HG02970 (cell line): ENCODE measurements at regions not wholly inside any gene's neighbourhood (a gene's known extent, or its start where the extent isn't known, plus 50 kb on each side); places are given as distances from the start of the nearest gene placed in this dataset.
"Not testable (repeated sequence)": the region's sequence is repeated elsewhere in the genome, so short reads cannot be mapped to it uniquely, and the experiment has no call there.

Experiments
- ATAC-seq: cut with Tn5 transposase; IDR thresholded peaks from one replicate; pipeline ENCODE4 v1.9.1; 2021; ENCODE audit warnings: mild to moderate bottlenecking, moderate library complexity, moderate number of reproducible peaks; ENCODE audit not compliant: unreplicated experiment, low FRiP score

DNA sequence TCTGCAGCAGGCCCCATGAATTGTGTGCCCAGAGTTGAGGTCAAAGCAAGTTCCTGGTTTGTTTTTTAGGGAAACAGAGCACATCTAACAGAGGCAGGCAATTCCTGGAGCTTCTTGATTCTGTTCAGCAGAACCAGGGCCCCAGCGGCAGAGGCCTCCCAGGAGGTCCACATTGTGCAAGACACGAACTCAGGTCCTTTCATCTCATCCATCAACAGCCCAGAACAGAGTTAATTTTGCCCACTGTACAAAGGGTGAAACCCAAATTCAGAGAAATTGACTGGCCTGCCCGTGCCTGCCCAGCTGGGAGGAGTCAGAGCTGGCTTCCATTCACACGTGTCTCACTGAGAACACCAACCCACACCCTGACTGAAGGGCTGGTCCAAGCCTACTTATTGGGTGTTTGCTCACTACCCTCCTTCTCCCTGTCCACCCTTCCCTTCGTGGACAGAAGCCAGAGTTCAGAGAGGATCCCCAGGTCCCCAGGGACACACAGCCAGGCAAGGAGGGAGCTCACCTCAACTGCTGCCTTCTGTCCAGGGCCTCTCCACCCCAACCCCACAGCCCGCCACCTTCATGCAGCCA, 607.1 kb downstream of the TBC1D22A start:
- ATAC-seq, result no peak

DNA sequence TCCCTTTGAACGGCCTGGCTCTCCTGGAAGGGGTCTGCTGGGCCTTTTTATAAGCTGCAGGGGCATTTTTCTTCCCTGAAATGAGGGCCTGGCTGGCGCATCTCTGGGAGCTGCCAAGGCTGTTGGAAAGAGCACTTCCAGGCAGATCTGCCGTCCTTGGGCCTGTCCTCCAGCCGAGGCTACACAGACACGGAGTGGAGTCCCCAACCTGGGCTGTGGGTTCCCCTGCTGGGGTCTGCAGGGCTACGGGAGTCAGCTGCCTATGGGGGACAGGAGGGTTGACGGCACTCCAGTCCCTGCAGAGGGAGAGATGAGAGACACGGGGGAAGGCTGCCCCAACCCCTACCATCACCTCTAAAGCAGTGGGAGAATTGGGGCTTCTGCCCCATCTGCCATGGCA, 606.6 kb downstream of the TBC1D22A start:
- ATAC-seq, result no peak

DNA sequence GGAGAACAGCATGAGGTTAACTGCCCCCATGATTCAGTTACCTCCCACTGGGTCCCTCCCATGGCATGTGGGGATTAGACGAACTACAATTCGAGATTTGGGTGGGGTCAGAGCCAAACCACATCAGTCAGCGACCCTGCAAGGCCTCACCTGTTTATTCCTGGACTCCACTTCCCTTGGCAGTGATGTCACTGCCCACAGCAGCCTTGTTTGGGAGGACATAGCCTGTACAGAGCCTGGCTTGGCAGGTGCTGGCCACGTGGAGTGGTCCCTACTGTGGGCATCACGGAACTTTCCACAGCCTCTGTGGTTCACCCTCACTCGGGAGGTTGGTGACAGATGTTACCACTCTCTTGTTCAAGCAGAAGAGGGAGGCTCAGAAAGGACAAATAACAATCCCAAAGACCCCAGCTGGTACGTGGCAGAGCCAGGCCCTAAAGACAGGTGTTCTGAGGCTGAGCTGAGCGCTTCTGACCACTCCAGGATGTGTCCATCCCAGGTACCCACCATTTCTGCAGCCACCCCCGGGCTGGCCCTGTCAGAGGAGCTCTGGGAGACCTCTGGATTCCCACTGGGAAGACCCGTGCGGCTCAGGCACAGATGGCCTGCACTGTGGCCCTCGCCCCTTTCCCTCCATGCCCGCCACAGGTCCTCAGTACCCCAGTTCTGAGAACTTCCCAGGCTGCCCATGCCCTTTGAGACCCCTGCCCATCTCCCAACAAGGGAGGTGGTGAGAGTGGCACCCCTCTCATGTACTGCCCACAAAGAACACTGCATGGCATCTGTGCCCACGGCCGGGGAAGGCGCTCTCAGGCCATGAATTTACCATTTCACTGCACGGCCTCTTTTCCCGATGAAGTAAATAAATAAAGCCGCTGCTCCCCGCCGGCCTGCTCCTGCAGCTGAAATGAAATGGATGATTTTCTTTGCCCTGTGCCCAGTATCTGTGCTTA, 605.8 kb downstream of the TBC1D22A start:
- ATAC-seq, result no peak

DNA sequence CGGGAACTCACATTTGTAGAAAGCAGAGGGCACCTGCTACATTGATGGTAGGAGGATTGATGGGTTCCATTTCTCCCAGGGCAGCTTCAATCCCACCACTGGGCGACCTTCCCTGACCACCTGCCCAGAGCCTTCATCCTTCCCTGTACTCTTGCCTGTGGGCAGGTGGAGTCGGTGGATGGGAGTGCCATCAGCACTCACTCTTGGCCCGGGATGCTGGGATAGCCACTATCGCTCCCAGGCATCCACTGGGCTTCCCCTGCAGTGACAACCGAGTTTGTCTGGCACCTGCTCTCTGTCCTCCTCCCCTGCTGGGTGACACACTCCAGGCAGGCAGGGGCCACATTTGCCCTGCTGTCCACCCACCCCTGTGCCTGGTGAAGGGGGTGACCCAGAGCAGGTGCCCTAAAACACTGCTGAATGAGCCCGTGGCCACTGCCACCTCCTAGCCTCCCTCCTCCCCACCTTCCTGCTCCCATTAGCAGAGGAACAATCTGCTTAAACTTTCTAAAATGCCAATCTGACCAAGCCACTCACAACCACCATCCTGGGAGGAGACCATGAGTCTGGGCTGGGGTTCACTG, 604.7 kb downstream of the TBC1D22A start:
- no peak for ATAC-seq

DNA sequence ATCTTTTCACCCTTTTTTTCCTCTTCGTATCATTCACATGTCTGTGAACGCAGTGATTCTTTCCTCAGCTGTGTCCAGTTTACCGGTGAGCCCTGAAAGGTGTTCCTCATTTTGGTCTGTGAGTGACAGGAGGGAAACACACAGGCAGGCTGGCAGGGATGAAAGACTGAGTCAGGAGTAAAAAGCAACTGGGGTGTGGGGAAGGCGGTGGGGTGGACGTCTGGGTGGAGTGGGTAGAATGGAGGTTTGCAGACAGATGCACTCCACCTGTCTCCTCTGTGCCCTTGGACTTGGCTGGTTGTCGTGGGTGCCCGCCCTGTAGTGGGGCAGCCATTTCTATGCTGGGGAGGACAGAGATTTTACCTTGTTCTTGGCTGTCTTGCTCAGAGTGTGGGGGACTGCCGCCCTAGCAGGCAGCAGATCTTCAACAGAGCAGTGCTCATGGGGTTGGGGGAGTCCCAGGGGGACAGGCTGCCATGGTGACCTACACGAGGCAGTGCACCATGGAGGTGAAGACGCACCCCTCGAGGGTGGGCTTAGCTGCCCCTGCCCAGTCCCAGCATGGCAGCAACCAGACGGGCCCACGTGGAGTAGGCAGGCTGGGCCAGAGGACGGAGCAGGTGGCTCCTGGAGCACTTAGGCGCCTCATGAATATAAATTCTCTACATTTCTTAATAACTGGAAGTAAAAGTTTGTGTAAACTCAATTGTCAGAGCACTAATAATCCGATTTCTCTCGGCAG, 603.7 kb downstream of the TBC1D22A start:
- ATAC-seq, result no peak

DNA sequence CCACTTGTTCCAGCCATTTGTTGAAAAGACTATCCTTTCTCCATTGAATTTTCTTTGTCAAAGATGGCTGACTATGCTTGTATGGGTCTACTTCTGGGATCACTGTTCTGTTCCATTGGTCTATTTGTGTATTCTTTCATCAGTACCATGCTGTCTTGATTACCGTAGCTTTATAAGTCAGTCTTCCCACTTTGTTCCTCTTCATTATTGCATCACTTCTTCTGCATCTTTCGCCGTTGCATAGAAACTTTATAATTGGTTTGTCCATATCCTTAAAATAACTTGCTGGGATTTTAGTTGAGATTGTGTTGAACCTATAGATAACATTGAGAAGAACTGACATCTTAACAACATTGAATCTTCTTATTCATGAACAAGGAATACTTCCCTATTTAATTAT, 598.8 kb downstream of the TBC1D22A start:
- no peak for ATAC-seq

DNA sequence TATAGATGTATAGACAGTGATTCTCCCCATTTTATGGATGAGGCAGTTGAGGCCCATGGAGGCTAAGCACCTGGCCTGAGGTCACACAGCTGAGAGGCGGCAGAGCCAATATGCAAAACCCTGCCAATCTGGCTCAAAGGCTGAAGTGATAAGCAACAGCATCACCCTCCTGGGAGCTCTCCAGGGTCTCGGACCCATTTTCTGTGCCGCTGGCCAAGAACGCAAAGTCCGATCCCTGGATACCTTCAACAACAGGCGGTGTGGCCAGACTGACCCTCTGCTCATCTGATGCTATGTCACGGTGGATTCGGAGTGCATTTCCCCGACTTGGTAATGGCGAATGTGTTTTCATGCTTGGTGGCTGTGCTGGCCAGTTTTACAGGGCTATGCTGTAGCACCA, 595.0 kb downstream of the TBC1D22A start:
- no peak for ATAC-seq

DNA sequence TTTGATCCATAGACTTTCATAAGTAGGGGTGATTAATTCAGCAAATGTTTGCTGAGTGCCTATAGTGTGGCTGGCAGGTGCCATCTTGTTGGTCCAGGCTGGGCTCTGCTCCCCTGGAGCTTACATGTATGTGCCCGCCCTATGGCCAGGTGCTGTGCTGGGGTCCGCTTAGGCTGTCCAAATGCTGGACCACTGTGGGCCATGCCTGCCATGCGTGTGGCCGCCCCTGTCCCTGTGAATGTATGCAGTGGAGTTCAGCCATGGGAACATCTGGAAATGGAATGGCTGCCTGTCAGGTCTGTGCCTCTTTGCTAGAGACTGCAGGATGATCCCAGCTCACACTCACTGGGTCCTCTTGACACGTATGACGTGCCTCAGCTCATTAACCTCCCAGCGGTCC, 594.6 kb downstream of the TBC1D22A start:
- no peak for ATAC-seq

DNA sequence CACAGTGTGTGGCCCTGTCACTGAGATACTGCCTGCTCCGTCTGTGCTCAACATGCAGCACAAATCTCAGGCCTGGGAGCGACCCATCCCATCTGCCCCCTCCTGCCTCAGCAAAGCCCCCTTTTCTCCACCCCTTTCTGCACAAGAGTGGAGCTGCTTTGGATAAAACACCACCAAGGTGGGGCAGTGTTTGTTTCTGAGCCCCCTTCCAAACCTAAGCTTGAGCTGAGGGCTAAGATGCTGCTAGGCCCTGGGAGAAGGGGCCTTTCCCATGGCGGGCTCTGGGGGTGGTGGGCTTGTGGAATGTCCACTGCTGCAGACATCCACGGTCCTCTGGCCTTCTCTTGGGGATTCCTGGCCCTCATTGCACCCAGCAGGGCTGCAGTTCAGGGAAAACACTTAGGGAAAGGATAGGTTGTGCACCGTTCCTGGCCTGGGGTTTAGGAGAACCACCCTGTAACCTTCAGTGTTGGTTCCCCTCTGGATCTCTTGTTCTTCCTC, 594.1 kb downstream of the TBC1D22A start:
- no peak for ATAC-seq

DNA sequence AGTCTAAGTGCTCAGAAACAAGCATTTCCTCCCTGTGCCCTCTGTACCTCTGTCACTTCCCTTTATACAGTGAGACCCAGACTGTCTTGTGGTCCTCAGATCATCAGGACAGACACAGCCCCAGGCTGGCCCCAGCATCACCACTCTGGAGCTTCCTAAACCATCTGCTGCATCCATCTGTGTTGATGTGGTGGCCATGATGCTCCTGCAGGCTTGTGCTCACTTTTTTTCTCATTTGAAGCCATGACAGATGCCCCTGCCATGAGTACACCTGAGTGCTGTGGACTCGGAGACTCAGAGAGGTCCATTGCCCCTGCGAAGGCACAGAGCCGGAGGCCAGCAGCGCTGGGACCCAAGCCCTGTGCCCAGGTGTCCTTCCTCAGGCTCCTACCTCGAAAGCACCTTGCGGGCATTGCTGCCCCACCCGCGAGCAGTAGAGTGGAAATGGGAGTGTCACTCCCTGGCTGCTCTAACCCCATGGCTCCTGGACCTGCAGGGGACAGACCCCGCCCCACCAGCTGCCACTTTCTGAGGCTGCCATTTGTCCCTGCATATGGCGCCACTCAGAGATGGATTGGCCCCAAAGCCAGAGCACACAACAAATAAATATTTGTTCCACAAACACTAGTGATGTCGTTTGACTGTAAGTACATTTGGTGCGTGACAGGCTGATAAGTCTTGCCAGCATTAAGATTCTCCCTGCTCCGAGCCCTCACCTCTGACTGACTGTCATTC, 593.5 kb downstream of the TBC1D22A start:
- ATAC-seq, result no peak

DNA sequence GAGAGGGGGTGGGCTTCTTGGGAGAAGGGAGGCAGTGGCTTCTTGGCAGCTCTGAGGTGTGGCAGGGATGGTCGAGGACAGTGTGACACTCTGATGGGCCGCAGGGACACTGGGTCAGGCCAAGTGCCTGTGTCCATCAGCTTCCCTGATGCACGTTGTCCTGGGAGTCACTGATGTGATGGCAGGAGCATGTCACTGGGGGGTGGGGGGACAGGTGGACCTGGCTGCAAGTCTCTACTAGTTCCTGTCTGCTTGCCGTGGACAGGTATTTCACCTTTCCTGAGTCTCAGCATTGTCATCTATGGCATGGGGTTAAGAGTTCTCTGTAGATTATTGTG, 592.9 kb downstream of the TBC1D22A start:
- ATAC-seq, result no peak

DNA sequence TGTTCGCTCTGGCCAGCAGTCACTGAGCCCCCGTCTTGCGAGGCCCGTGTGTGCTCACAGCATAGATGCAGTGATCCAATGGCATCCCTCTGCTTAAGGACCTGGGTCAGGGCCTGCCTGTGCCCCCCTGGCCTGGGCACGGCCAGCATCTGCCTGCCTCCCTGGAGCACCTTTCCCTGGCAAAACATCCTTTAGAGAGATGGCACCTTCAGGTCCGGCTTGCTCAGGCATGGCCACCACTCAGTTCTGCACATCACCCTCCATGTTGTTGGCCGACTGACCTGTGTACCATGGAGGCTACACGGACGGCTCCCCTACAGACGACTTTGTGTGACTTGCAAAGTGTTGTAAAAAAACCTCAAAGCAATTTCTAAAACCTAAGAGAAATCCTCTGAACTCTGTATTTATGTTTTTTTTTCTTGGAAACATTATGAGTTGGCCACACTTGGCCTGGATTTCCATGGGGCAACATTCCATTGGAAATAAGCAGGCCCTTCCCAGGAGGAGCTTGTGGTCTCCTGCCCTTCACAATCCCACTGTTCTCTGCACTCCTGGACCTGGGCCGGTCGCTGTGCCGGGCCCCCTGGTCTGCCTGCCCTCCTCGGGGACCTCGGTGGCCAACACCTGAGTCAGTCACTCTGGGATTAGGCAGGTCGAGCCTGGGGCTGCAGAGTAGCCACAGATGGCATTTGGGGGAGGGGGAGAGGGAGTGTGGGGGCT, 592.4 kb downstream of the TBC1D22A start:
- no peak for ATAC-seq

DNA sequence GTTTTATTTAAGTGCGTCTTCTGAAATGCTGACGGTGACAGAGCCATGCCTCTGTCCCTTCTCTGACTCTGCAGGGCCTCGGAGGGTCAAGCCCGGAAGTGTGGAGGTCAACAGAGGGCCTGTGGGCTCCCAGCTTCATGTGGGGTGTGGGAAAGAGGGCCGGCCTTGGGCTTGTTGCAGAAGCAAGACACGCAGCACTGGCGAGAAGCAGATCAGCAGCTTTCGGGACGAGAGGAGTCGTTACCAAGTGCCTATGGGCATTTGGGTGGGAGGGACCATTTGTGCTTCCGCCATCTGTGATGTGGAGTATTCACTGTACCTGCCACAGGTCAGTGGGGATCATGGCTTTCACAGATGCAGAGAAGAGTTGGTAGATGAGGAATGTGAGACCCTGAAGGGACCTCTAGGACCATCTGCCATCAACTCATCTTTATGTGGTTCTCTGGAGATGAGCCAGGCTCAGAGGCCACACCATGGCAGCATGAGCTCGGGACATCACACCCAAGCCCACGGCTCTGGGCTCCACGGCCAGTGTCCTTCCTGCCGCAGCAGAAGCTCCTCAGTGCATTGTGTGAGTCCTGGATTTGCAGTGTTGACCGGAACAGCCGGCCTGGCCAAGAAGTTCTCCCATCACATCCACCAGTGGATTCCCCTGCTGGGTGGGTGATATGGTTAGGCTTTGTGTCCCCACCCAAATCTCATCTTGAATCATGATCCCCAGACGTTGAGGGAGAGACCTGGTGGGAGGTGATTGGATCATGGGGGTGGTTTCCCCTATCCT, 590.7 kb downstream of the TBC1D22A start:
- ATAC-seq, result no peak

DNA sequence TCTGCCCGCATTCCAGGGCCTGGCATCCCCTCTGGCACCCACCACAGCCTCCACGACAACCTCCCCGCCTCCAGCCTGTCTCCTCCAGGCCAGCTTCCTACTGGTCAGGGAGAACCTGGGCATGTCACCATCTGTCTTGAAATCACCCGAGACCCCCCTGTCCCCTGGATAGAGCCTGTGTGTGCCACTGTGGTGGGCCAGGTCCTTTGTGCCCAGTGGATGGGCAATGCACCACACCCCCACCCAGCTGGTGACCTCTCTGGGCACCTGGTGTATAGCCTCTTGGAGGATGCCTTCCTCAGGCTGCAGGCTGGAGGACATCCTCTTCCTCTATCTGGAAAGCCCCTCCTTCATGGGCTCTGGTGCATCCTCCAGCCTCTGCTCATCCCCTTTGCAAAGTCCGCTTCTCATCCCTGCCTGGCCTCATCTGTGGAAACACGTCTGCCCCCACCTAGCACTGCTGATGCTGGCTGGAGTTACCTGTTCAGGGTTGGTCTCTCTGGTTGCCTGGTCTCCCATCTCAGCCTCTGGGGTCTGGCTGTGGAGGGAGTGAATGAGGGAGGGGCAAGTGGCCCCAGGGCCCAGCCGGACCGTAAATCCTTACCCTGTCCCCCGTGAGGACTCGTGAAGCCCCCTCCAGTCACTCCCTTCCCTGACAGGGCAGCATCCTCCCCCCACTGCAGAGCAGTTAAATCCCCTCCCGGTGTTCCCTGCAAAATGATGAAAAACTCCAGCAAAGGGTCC, 589.6 kb downstream of the TBC1D22A start:
- ATAC-seq, result no peak

DNA sequence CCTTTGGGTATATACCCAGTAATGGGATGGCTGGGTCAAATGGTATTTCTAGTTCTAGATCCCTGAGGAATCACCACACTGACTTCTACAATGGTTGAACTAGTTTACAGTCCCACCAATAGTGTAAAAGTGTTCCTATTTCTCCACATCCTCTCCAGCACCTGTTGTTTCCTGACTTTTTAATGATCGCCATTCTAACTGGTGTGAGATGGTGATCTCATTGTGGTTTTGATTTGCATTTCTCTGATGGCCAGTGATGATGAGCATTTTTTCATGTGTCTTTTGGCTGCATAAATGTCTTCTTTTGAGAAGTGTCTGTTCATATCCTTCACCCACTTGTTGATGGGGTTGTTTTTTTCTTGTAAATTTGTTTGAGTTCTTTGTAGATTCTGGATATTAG, 583.8 kb downstream of the TBC1D22A start:
- ATAC-seq, result not testable (repeated sequence)

DNA sequence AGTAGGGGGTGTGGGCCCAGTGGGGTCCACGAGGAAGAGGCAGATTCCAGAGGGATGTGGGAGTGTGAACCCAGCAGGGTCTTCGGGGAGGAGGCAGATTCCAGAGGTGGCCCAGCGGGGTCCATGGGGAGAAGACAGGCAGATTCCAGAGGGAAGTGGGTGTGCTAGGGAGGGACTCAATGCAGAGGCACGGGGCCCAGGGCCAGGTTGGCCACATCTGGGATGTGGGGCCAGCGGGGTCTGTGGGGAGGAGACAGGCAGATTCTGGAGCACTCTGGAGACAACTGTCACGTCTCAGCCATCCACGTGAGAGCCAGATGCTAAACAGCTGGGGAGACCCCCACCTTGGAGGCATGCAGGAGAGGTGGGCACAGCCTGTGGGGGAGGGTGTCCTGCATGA, 582.6 kb downstream of the TBC1D22A start:
- ATAC-seq, result no peak

DNA sequence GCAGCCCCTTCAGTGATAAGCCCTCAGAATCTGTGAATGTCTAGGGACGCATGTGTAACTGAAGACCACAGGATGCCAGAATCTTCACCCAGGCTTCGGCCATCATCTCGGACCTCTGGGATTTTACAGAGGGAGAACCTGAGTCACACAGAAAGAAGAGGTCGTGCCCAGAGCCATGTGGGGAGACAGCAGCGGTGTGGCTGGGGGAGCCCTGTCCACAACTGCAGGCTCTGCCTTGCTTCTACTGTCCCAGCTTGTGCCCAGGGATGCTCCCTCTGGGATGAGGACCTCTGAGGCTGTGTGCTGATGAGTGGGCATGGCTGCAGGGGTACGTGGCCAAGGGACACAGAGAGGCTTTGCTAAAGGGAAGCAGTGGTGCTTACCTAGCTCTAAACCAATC, 582.0 kb downstream of the TBC1D22A start:
- ATAC-seq, result no peak

DNA sequence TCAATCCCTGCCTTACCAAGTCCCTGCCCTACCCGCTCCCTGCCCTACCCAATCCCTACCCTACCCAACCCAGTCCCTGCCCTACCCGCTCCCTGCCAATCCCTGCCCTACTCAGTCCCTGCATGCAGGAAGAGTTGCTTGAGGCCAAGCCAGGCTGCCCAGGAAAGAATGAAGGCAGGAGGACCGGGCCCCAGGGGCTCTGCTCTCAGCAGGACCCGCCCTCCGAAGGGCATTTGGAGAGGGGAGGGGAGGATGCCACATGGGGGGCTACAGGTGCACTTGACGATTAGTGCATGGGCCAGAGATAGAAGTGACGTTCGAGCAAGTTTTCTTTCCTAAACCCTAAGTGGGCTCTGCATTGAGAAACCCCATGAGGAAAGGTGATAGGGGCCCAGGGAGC, 581.2 kb downstream of the TBC1D22A start:
- no peak for ATAC-seq
